HCT116 (cell line): ENCODE measurements at regions not wholly inside any gene's neighbourhood (a gene's known extent, or its start where the extent isn't known, plus 50 kb on each side); places are given as distances from the start of the nearest gene placed in this dataset.

Source experiments
- ATAC-seq: fragments of 200-7000 bp; cut with Tn5 transposase; 2 replicates; pipeline ENCODE4 v1.9.1; 2020; ENCODE audit warnings: mild to moderate bottlenecking, moderate library complexity
- BruUV-seq: library from RNA; stranded (reverse); fragments of 400-500 nt; replicated peaks from 2 replicates; lab custom pipeline; 2021; lab: Mats Ljungman, UMichigan
- CTCF ChIA-PET: fragments of 300-600 bp; sonication (Branson Sonifier 250); formaldehyde crosslinking; loops from one replicate; lab custom pipeline; 2021; ENCODE audit warnings: antibody characterized with exemption; lab: Charles Lee
- POLR2A ChIA-PET: fragments of 300-600, 350-600 bp; sonication (Branson Sonifier 250); formaldehyde crosslinking; loops from one replicate; lab custom pipeline; 2021; ENCODE audit warnings: antibody characterized with exemption; lab: Charles Lee
- RAD21 ChIA-PET, 2 experiments: fragments of 300-600 bp; sonication (Branson Sonifier 250); formaldehyde crosslinking; loops; one replicate each; lab custom pipeline; 2023; ENCODE audit warnings: low total read pairs in 2 of 2; ENCODE audit not compliant: uncharacterized antibody in 2 of 2, unreplicated experiment in 2 of 2, low non-redundant PET in 1 of 2; lab: Charles Lee
- DNase-seq: peaks from one replicate; pipeline ENCODE4 v3.0.0-alpha.2; 2010; ENCODE audit warnings: low read depth, low spot score
- H2AFZ ChIP-seq: fragments of 200-600 bp; shearing (Covaris generic), sonication (generic); 2 replicates; pipeline ENCODE4 v1.6.1; 2017; ENCODE audit warnings: low read depth, mixed run types, mixed read lengths, antibody characterized with exemption, low read length; ENCODE audit not compliant: poor library complexity, severe bottlenecking
- H3K27ac ChIP-seq: 2 replicates; pipeline ENCODE4 v1.5.1; 2012; ENCODE audit warnings: low read depth, low read length
- H3K27me3 ChIP-seq: fragments of 200-600 bp; sonication (generic); 2 replicates; pipeline ENCODE4 v1.6.1; 2016; ENCODE audit warnings: mixed run types, low read length, mixed read lengths; ENCODE audit not compliant: insufficient read depth
- H3K36me3 ChIP-seq, 2 experiments: fragments of 200-500 bp in 1 of 2; fragments of 200-600 bp in 1 of 2; sonication (Bioruptor generic) in 1 of 2; sonication (generic) in 1 of 2; 2 replicates each; pipeline versions ENCODE4 v1.5.1 to v1.6.1; 2014 to 2016; ENCODE audit warnings: low read length in 2 of 2, inconsistent platforms in 1 of 2, mixed read lengths in 1 of 2, mixed run types in 1 of 2; ENCODE audit not compliant: insufficient read depth in 2 of 2, control insufficient read depth in 1 of 2
- H3K4me1 ChIP-seq, 2 experiments: fragments of 200-600 bp in 1 of 2; sonication (generic) in 1 of 2; 2 replicates each; pipeline versions ENCODE4 v1.5.1 to v1.6.1; 2012 to 2017; ENCODE audit warnings: low read length in 2 of 2, inconsistent platforms in 1 of 2, mild to moderate bottlenecking in 1 of 2, mixed read lengths in 1 of 2, mixed run types in 1 of 2, moderate library complexity in 1 of 2; ENCODE audit not compliant: insufficient read depth in 2 of 2, control insufficient read depth in 1 of 2
- H3K4me2 ChIP-seq: fragments of 200-600 bp; sonication (generic); 2 replicates; pipeline ENCODE4 v1.6.1; 2017; ENCODE audit warnings: mixed run types, low read length, mixed read lengths
- H3K4me3 ChIP-seq, 2 experiments: fragments of 200-600 bp in 1 of 2; sonication (generic) in 1 of 2; replicated peaks in 1 of 2; 2 replicates each; pipeline ENCODE4 v1.5.1; 2011 to 2016; ENCODE audit warnings: low read length in 2 of 2, control low read depth in 1 of 2, low read depth in 1 of 2, mild to moderate bottlenecking in 1 of 2, mixed read lengths in 1 of 2, mixed run types in 1 of 2
- H3K79me2 ChIP-seq: fragments of 200-600 bp; sonication (generic); 2 replicates; pipeline ENCODE4 v1.6.1; 2017; ENCODE audit warnings: mild to moderate bottlenecking, mixed run types, low read length, moderate library complexity, mixed read lengths; ENCODE audit not compliant: insufficient read depth
- H3K9ac ChIP-seq: fragments of 200-600 bp; sonication (generic); 2 replicates; pipeline ENCODE4 v1.6.1; 2016; ENCODE audit warnings: low read length, mixed read lengths
- H3K9me2 ChIP-seq: fragments of 200-600 bp; sonication (generic), shearing (Covaris generic); 2 replicates; pipeline ENCODE4 v1.6.1; 2017; ENCODE audit warnings: mixed run types, mild to moderate bottlenecking, moderate library complexity; ENCODE audit not compliant: insufficient read depth
- H3K9me3 ChIP-seq, 2 experiments: fragments of 200-500 bp in 1 of 2; fragments of 200-600 bp in 1 of 2; sonication (Bioruptor generic) in 1 of 2; sonication (generic) in 1 of 2; 2 replicates each; pipeline ENCODE4 v1.6.1; 2014 to 2017; ENCODE audit warnings: low read length in 2 of 2, mixed read lengths in 2 of 2, inconsistent platforms in 1 of 2, low read depth in 1 of 2, mild to moderate bottlenecking in 1 of 2, mixed run types in 1 of 2, moderate library complexity in 1 of 2; ENCODE audit not compliant: control insufficient read depth in 1 of 2, insufficient read depth in 1 of 2
- H4K20me1 ChIP-seq: fragments of 200-600 bp; sonication (generic), shearing (Covaris generic); 2 replicates; pipeline ENCODE4 v1.6.1; 2017; ENCODE audit warnings: mixed run types, mild to moderate bottlenecking, moderate library complexity; ENCODE audit not compliant: insufficient read depth
- ATF3 ChIP-seq: IDR thresholded peaks from 2 replicates; pipeline ENCODE4 v1.6.1; 2012
- CEBPB ChIP-seq: IDR thresholded peaks from 2 replicates; pipeline ENCODE4 v1.6.1; 2012; ENCODE audit warnings: low read depth
- CTCF ChIP-seq, 3 experiments: fragments of 200-600 bp in 1 of 3; sonication (generic) in 1 of 3; IDR thresholded peaks in 2 of 3; conservative IDR thresholded peaks in 1 of 3; 2 replicates each; pipeline ENCODE4 v1.5.1; 2012 to 2017; ENCODE audit warnings: low read depth in 2 of 3, low read length in 2 of 3, antibody characterized with exemption in 1 of 3, borderline replicate concordance in 1 of 3, control low read depth in 1 of 3, mild to moderate bottlenecking in 1 of 3, mixed read lengths in 1 of 3, mixed run types in 1 of 3, moderate library complexity in 1 of 3; ENCODE audit not compliant: insufficient read depth in 1 of 3
- EGR1 ChIP-seq: IDR thresholded peaks from 2 replicates; pipeline ENCODE4 v1.6.1; 2012; ENCODE audit warnings: low read depth
- ELF1 ChIP-seq: IDR thresholded peaks from 2 replicates; pipeline ENCODE4 v1.6.1; 2012; ENCODE audit warnings: low read depth, borderline replicate concordance
- EZH2 ChIP-seq: fragments of 200-600 bp; sonication (generic); IDR thresholded peaks from 2 replicates; pipeline ENCODE4 v1.6.1; 2017; ENCODE audit warnings: antibody characterized with exemption, mixed run types
- EZH2phosphoT487 ChIP-seq: fragments of 200-600 bp; IDR thresholded peaks from 2 replicates; pipeline ENCODE4 v1.6.1; 2018; ENCODE audit warnings: antibody characterized with exemption, borderline replicate concordance
- JUND ChIP-seq: IDR thresholded peaks from 2 replicates; pipeline ENCODE4 v1.6.1; 2012
- MAX ChIP-seq: IDR thresholded peaks from 2 replicates; pipeline ENCODE4 v1.6.1; 2012
- POLR2A ChIP-seq: IDR thresholded peaks from 2 replicates; pipeline ENCODE4 v1.7.0; 2011; ENCODE audit warnings: borderline replicate concordance; ENCODE audit not compliant: insufficient read depth, insufficient read length; ENCODE audit errors: extremely low read depth
- RAD21 ChIP-seq: IDR thresholded peaks from 2 replicates; pipeline ENCODE4 v1.6.1; 2012; ENCODE audit warnings: low read depth, mild to moderate bottlenecking
- SIN3A ChIP-seq: IDR thresholded peaks from 2 replicates; pipeline ENCODE4 v1.6.1; 2012; ENCODE audit warnings: low read depth
- TCF7L2 ChIP-seq: IDR thresholded peaks from 2 replicates; pipeline ENCODE4 v1.7.0; 2011; ENCODE audit warnings: borderline replicate concordance, inconsistent platforms; ENCODE audit not compliant: insufficient read depth, insufficient read length; ENCODE audit errors: extremely low read depth
- YY1 ChIP-seq: IDR thresholded peaks from 2 replicates; pipeline ENCODE4 v1.6.1; 2011; ENCODE audit warnings: low read length, low read depth, moderate library complexity, mild to moderate bottlenecking; ENCODE audit not compliant: insufficient replicate concordance; ENCODE audit errors: extremely low read depth
- ZBTB33 ChIP-seq: IDR thresholded peaks from 2 replicates; pipeline ENCODE4 v1.6.1; 2011; ENCODE audit warnings: mild to moderate bottlenecking, low read length, moderate library complexity; ENCODE audit not compliant: insufficient replicate concordance; ENCODE audit errors: extremely low read depth
- ZNF274 ChIP-seq: fragments of 200-500 bp; sonication (Bioruptor generic); IDR thresholded peaks from 2 replicates; pipeline ENCODE4 v1.6.1; 2014; ENCODE audit warnings: mild to moderate bottlenecking, low read depth, low read length, inconsistent platforms
- intact Hi-C: fragments of 100-400 bp; cut with micrococcal nuclease; formaldehyde crosslinking; loops from 2 replicates; pipeline ENCODE4 v1.10.0; 2022

- Histone ChIP-seq H3K9ac (no peak overlapping the region), H4K20me1 (no peaks in the 10 kb centered on the region), H3K4me3 (no peak overlapping the region), H3K27ac (no peak overlapping the region), H3K27me3 (no peaks in the 10 kb centered on the region), H3K79me2 (no peaks in the 10 kb centered on the region), H3K4me2 (no peak overlapping the region), H3K36me3 (no peaks in the 10 kb centered on the region), H2AFZ (no peak overlapping the region), H3K4me1 (no peaks in the 10 kb centered on the region), H3K9me3 (no peaks in the 10 kb centered on the region), H3K9me2 (no peaks in the 10 kb centered on the region)
- no peak for DNase-seq
- ChIA-PET RAD21 (no interaction called here), POLR2A (no interaction called here), CTCF (no interaction called here)
- ATAC-seq: no peak
- no peak for TF ChIP-seq JUND
- TF ChIP-seq TCF7L2: no peak
- no TSS peak for BruUV-seq
- intact Hi-C loops: no loop called here
Observed at GRCh38 chr9:73558471-73558870, 406.8 kb downstream of the ANXA1 start.

- no peak overlapping the region for H3K4me3 ChIP-seq
- H3K9me3 ChIP-seq: no peaks in the 10 kb centered on the region
- no peak for DNase-seq
- RAD21 ChIA-PET: no interaction called here
- no peaks in the 10 kb centered on the region for H4K20me1 ChIP-seq
- POLR2A ChIA-PET: no interaction called here
- no TSS peak for BruUV-seq
- no peak overlapping the region for H3K4me2 ChIP-seq
- no peaks in the 10 kb centered on the region for H3K4me1 ChIP-seq
- H3K9ac ChIP-seq: no peak overlapping the region
- H2AFZ ChIP-seq: no peak overlapping the region
- H3K9me2 ChIP-seq: no peaks in the 10 kb centered on the region
- H3K36me3 ChIP-seq: no peaks in the 10 kb centered on the region
- no peak overlapping the region for H3K27ac ChIP-seq
- no peak for ATAC-seq
- CTCF ChIA-PET: interaction anchor here (1.7 to 3.0 kb wide), 2 partner anchors 296 to 364 kb away, joined by 19 to 23 read pairs; no protein-coding TSS in a partner anchor
- intact Hi-C loops: loop anchor here (5.0 kb wide), 1 partner anchor 363 kb away; no protein-coding TSS in a partner anchor
- no peaks in the 10 kb centered on the region for H3K79me2 ChIP-seq
- H3K27me3 ChIP-seq: no peaks in the 10 kb centered on the region
- TF ChIP-seq EZH2 (no peak), EZH2phosphoT487 (no peak), EGR1 (no peak), RAD21 (no peak), CTCF (IDR thresholded peaks at IDR 0.05 in 2 of 3, conservative IDR thresholded peaks at IDR 0.05 in 1 of 3; ENCODE audit: borderline replicate concordance in 1 of 3, insufficient read depth in 1 of 3, low read depth in 2 of 3, low read length in 2 of 3) (no peak), SIN3A (no peak), ELF1 (no peak), ZBTB33 (no peak), CEBPB (no peak), ZNF274 (no peak), POLR2A (no peak), TCF7L2 (no peak), MAX (no peak), ATF3 (no peak), JUND (no peak), YY1 (no peak)
Observed at GRCh38 chr9:73565026-73565425, 413.4 kb downstream of the ANXA1 start.
